B cell (primary cell): ENCODE measurements at regions not wholly inside any gene's neighbourhood (a gene's known extent, or its start where the extent isn't known, plus 50 kb on each side); places are given as distances from the start of the nearest gene placed in this dataset.

ENCODE experiments used
- ATAC-seq: fragments of 200-7000 bp; cut with Tn5 transposase; one replicate; pipeline ENCODE4 v1.10.0; 2021; ENCODE audit warnings: low read depth, mild to moderate bottlenecking, moderate number of reproducible peaks, moderate library complexity
- CTCF ChIA-PET: fragments of 350-600 bp; sonication (Branson Sonifier 250); formaldehyde crosslinking; loops from one replicate; lab custom pipeline; 2021; ENCODE audit warnings: antibody characterized with exemption, inconsistent platforms; lab: Charles Lee
- POLR2A ChIA-PET: fragments of 350-600 bp; sonication (Branson Sonifier 250); formaldehyde crosslinking; loops from one replicate; lab custom pipeline; 2021; ENCODE audit warnings: antibody characterized with exemption; lab: Charles Lee
- DNase-seq: peaks from one replicate; pipeline ENCODE4 v3.0.0; 2013
- H2AFZ ChIP-seq: 2 replicates; pipeline ENCODE4 v1.6.1; 2012; ENCODE audit warnings: mild to moderate bottlenecking, low read depth, low read length; ENCODE audit not compliant: insufficient read depth, poor library complexity, severe bottlenecking
- H3K27ac ChIP-seq, 2 donors: 1 replicate in 1 of 2; 2 replicates in 1 of 2; pipeline ENCODE4 v1.5.1; 2012 to 2013; ENCODE audit warnings: low read length in 2 of 2, mild to moderate bottlenecking in 2 of 2, moderate library complexity in 1 of 2
- H3K27me3 ChIP-seq, 4 experiments: fragments of 200-600 bp in 1 of 4; sonication (generic) in 1 of 4; replicated peaks in 1 of 4; 1 replicate in 2 of 4; 2 replicates in 2 of 4; pipeline versions ENCODE4 v1.6.1 to v1.7.0; 2013 to 2016; ENCODE audit warnings: low read length in 3 of 4, mild to moderate bottlenecking in 2 of 4, mixed read lengths in 1 of 4, moderate library complexity in 1 of 4; ENCODE audit not compliant: insufficient read depth in 4 of 4, control insufficient read depth in 3 of 4; ENCODE audit errors: control extremely low read depth in 1 of 4
- H3K36me3 ChIP-seq, 2 experiments: replicated peaks in 1 of 2; 1 replicate in 1 of 2; 2 replicates in 1 of 2; pipeline versions ENCODE4 v1.6.1 to v1.7.1; 2013; ENCODE audit warnings: low read length in 1 of 2; ENCODE audit not compliant: insufficient read depth in 2 of 2, control insufficient read depth in 1 of 2; ENCODE audit errors: control extremely low read depth in 1 of 2, extremely low read depth in 1 of 2
- H3K4me1 ChIP-seq, 2 donors: fragments of 200-600 bp in 1 of 2; sonication (generic) in 1 of 2; 1 replicate in 1 of 2; 2 replicates in 1 of 2; pipeline versions ENCODE4 v1.5.1 to v1.6.1; 2013 to 2017; ENCODE audit warnings: low read length in 2 of 2; ENCODE audit not compliant: control insufficient read depth in 2 of 2, insufficient read depth in 2 of 2
- H3K4me2 ChIP-seq: replicated peaks from 2 replicates; pipeline ENCODE3; 2012; ENCODE audit warnings: mild to moderate bottlenecking, low read depth, low read length; ENCODE audit not compliant: poor library complexity, severe bottlenecking
- H3K4me3 ChIP-seq, 5 experiments: fragments of 200-600 bp in 1 of 5; sonication (generic) in 1 of 5; 1 replicate in 3 of 5; 2 replicates in 2 of 5; pipeline versions ENCODE4 v1.5.1 to v1.7.0; 2011 to 2016; ENCODE audit warnings: low read length in 4 of 5, mild to moderate bottlenecking in 4 of 5, low read depth in 2 of 5, control low read depth in 1 of 5, moderate library complexity in 1 of 5; ENCODE audit not compliant: insufficient read depth in 1 of 5; ENCODE audit errors: control extremely low read depth in 1 of 5, extremely low read depth in 1 of 5
- H3K79me2 ChIP-seq: fragments of 200-600 bp; sonication (generic); one replicate; pipeline ENCODE4 v1.6.0; 2016; ENCODE audit warnings: low read length; ENCODE audit not compliant: control insufficient read depth, insufficient read depth
- H3K9ac ChIP-seq: fragments of 200-600 bp; sonication (generic); 2 replicates; pipeline ENCODE4 v1.6.1; 2017; ENCODE audit warnings: mild to moderate bottlenecking, low read length, moderate library complexity
- H3K9me3 ChIP-seq, 3 donors: one replicate each; pipeline versions ENCODE4 v1.6.1 to v1.7.1; 2013; ENCODE audit warnings: low read length in 2 of 3; ENCODE audit not compliant: control insufficient read depth in 2 of 3, insufficient read depth in 1 of 3; ENCODE audit errors: control extremely low read depth in 1 of 3
- H4K20me1 ChIP-seq: 2 replicates; pipeline ENCODE4 v1.6.0; 2012; ENCODE audit warnings: mild to moderate bottlenecking, low read length; ENCODE audit not compliant: insufficient read depth, control insufficient read depth, poor library complexity, severe bottlenecking
- H3K27ac Mint-ChIP-seq: one replicate; pipeline ENCODE4 v1.8.0; 2021; ENCODE audit warnings: mixed read lengths
- H3K27me3 Mint-ChIP-seq: one replicate; pipeline ENCODE4 v1.8.0; 2021; ENCODE audit warnings: mixed read lengths
- H3K4me1 Mint-ChIP-seq: one replicate; pipeline ENCODE4 v1.8.0; 2021; ENCODE audit warnings: mixed read lengths
- H3K4me3 Mint-ChIP-seq: one replicate; pipeline ENCODE4 v1.8.0; 2021; ENCODE audit warnings: mixed read lengths
- H3K9me3 Mint-ChIP-seq: one replicate; pipeline ENCODE4 v1.8.0; 2022; ENCODE audit warnings: mixed read lengths; ENCODE audit not compliant: insufficient read depth
- CTCF ChIP-seq: fragments of 200-600 bp; IDR thresholded peaks from one replicate; pipeline ENCODE4 v1.8.0; 2022; ENCODE audit warnings: antibody characterized with exemption, mild to moderate bottlenecking
- EZH2 ChIP-seq: IDR thresholded peaks from 2 replicates; pipeline ENCODE4 v1.6.1; 2012; ENCODE audit warnings: borderline replicate concordance, low read depth, mild to moderate bottlenecking, moderate library complexity, low read length; ENCODE audit not compliant: insufficient read depth, poor library complexity, severe bottlenecking
- WGBS: methylation state at CpG from one replicate; pipeline ENCODE4 v1.1.5; 2013; ENCODE audit warnings: missing lambda C conversion rate; ENCODE audit not compliant: insufficient coverage; 5-methylcytosine and 5-hydroxymethylcytosine counted together
- intact Hi-C: fragments of 100-400 bp; cut with micrococcal nuclease; formaldehyde crosslinking; loops from one replicate; pipeline ENCODE4 v1.10.0; 2022

- Histone ChIP-seq H3K9me3 (no peaks in the 10 kb centered on the region), H3K9ac (no peak overlapping the region), H3K4me3 (no peak overlapping the region), H3K27ac (no peak overlapping the region), H3K4me2 (no peak overlapping the region), H2AFZ (no peak overlapping the region), H4K20me1 (no peaks in the 10 kb centered on the region), H3K36me3 (no peaks in the 10 kb centered on the region), H3K27me3 (no peaks in the 10 kb centered on the region), H3K79me2 (no peaks in the 10 kb centered on the region), H3K4me1 (no peaks in the 10 kb centered on the region)
- DNase-seq (no peak), ATAC-seq (no peak)
- no peaks in the 10 kb centered on the region for H3K4me1 Mint-ChIP-seq
- WGBS: no CpG with 5 or more reads among the region's 2 CpGs
- ChIA-PET CTCF (no interaction called here), POLR2A (no interaction called here)
- TF ChIP-seq CTCF (no peak), EZH2 (no peak)
- no peak overlapping the region for H3K27ac Mint-ChIP-seq
- intact Hi-C loops: no loop called here
- no peak overlapping the region for H3K4me3 Mint-ChIP-seq
- no peaks in the 10 kb centered on the region for H3K9me3 Mint-ChIP-seq
- H3K27me3 Mint-ChIP-seq: no peaks in the 10 kb centered on the region
Measured at GRCh38 chr18:34540897-34541296, 169.2 kb upstream of the DTNA start.

- no peak for ATAC-seq
- Histone ChIP-seq H3K36me3 (no peaks in the 10 kb centered on the region), H3K9me3 (no peaks in the 10 kb centered on the region), H3K27me3 (no peaks in the 10 kb centered on the region), H4K20me1 (no peaks in the 10 kb centered on the region), H2AFZ (no peak overlapping the region), H3K4me1 (no peaks in the 10 kb centered on the region), H3K9ac (no peak overlapping the region), H3K4me3 (no peak overlapping the region), H3K4me2 (no peak overlapping the region), H3K79me2 (no peaks in the 10 kb centered on the region), H3K27ac (no peak overlapping the region)
- no peak for DNase-seq
- Mint-ChIP-seq H3K9me3 (no peaks in the 10 kb centered on the region), H3K4me1 (no peaks in the 10 kb centered on the region), H3K27ac (no peak overlapping the region), H3K27me3 (no peaks in the 10 kb centered on the region), H3K4me3 (no peak overlapping the region)
- intact Hi-C loops: no loop called here
- ChIA-PET POLR2A (no interaction called here), CTCF (no interaction called here)
- TF ChIP-seq EZH2 (no peak), CTCF (no peak)
Measured at GRCh38 chr18:34542625-34543024, 167.5 kb upstream of the DTNA start.
